ENCODE measurements at regions not wholly inside any gene's neighbourhood (a gene's known extent, or its start where the extent isn't known, plus 50 kb on each side); places are given as distances from the start of the nearest gene placed in this dataset.

GRCh38 chr4:55277011-55277410 lies 69.0 kb upstream of the SRD5A3 start:
- TF ChIP-seq, protein P1, sequence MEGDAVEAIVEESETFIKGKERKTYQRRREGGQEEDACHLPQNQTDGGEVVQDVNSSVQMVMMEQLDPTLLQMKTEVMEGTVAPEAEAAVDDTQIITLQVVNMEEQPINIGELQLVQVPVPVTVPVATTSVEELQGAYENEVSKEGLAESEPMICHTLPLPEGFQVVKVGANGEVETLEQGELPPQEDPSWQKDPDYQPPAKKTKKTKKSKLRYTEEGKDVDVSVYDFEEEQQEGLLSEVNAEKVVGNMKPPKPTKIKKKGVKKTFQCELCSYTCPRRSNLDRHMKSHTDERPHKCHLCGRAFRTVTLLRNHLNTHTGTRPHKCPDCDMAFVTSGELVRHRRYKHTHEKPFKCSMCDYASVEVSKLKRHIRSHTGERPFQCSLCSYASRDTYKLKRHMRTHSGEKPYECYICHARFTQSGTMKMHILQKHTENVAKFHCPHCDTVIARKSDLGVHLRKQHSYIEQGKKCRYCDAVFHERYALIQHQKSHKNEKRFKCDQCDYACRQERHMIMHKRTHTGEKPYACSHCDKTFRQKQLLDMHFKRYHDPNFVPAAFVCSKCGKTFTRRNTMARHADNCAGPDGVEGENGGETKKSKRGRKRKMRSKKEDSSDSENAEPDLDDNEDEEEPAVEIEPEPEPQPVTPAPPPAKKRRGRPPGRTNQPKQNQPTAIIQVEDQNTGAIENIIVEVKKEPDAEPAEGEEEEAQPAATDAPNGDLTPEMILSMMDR (IDR thresholded peaks at IDR 0.05; ENCODE audit: low read depth, low read length) = no peak
- no peak for TF ChIP-seq EZH2phosphoT487 (IDR thresholded peaks at IDR 0.05; ENCODE audit: low read depth)

Measured in OCI-LY3 (cell line).